T-helper 1 cell treated with Interleukin-12 subunit alpha and Interleukin-12 subunit beta and Interleukin-4 antibody, amounts not matched to agents 30 μg/mL and 1 μg/mL, for 36 hours (primary cell): ENCODE measurements at regions not wholly inside any gene's neighbourhood (a gene's known extent, or its start where the extent isn't known, plus 50 kb on each side); places are given as distances from the start of the nearest gene placed in this dataset.
"Not testable (repeated sequence)": the region's sequence is repeated elsewhere in the genome, so short reads cannot be mapped to it uniquely, and the experiment has no call there.

ENCODE experiments used
- H3K27ac Mint-ChIP-seq: one replicate; pipeline ENCODE4 v1.8.0; 2021; ENCODE audit warnings: mild to moderate bottlenecking, mixed read lengths
- H3K27me3 Mint-ChIP-seq: one replicate; pipeline ENCODE4 v1.8.0; 2021; ENCODE audit warnings: low read depth, mixed read lengths
- H3K36me3 Mint-ChIP-seq: one replicate; pipeline ENCODE4 v1.8.0; 2021; ENCODE audit warnings: low read depth, mixed read lengths
- H3K4me1 Mint-ChIP-seq: one replicate; pipeline ENCODE4 v1.8.0; 2021; ENCODE audit warnings: low read depth, mixed read lengths
- H3K4me3 Mint-ChIP-seq: one replicate; pipeline ENCODE4 v1.8.0; 2021; ENCODE audit warnings: mild to moderate bottlenecking, moderate library complexity, mixed read lengths
- H3K9me3 Mint-ChIP-seq: one replicate; pipeline ENCODE4 v1.8.0; 2021; ENCODE audit warnings: mixed read lengths

GRCh38 chr4:27921231-27921630 is 1060.6 kb downstream of the STIM2 start:
- Mint-ChIP-seq H3K9me3 (no peaks in the 10 kb centered on the region), H3K4me3 (no peak overlapping the region), H3K4me1 (no peaks in the 10 kb centered on the region), H3K36me3 (no peaks in the 10 kb centered on the region), H3K27me3 (no peaks in the 10 kb centered on the region), H3K27ac (no peak overlapping the region)

- no peaks in the 10 kb centered on the region for H3K27me3 Mint-ChIP-seq
- no peaks in the 10 kb centered on the region for H3K9me3 Mint-ChIP-seq
- no peaks in the 10 kb centered on the region for H3K36me3 Mint-ChIP-seq
- H3K4me1 Mint-ChIP-seq: no peaks in the 10 kb centered on the region
- no peak overlapping the region for H3K4me3 Mint-ChIP-seq
- H3K27ac Mint-ChIP-seq: no peak overlapping the region
These were observed 1068.3 kb downstream of the STIM2 start for GRCh38 chr4:27928761-27929540.

DNA sequence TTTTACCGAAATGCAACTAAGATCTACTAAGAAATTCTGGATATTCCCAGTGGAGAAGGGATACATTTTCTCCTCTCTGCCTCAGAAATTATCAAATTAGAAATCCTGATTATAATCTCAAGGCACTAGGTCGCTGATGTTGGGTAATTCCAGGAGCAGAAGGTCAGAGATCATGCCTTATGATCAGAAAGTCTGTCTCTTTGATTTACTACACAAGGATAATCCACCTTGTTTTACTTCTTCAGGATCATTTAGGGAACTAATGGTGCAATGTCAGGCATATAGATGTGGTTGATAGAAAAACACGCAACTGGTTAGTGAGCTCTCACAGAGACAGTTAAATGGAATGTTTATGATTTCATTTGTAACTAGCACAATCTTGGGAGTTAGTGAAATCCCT is 1069.7 kb downstream of the STIM2 start:
- no peaks in the 10 kb centered on the region for H3K9me3 Mint-ChIP-seq
- H3K36me3 Mint-ChIP-seq: no peaks in the 10 kb centered on the region
- no peak overlapping the region for H3K4me3 Mint-ChIP-seq
- no peaks in the 10 kb centered on the region for H3K4me1 Mint-ChIP-seq
- no peak overlapping the region for H3K27ac Mint-ChIP-seq
- H3K27me3 Mint-ChIP-seq: no peaks in the 10 kb centered on the region

- Mint-ChIP-seq H3K27ac (no peak overlapping the region), H3K4me3 (no peak overlapping the region), H3K4me1 (no peaks in the 10 kb centered on the region), H3K9me3 (peaks cover 3% of the 10 kb centered on the region), H3K27me3 (no peaks in the 10 kb centered on the region), H3K36me3 (no peaks in the 10 kb centered on the region)
These were observed 1070.3 kb downstream of the STIM2 start for GRCh38 chr4:27930976-27931375.

DNA sequence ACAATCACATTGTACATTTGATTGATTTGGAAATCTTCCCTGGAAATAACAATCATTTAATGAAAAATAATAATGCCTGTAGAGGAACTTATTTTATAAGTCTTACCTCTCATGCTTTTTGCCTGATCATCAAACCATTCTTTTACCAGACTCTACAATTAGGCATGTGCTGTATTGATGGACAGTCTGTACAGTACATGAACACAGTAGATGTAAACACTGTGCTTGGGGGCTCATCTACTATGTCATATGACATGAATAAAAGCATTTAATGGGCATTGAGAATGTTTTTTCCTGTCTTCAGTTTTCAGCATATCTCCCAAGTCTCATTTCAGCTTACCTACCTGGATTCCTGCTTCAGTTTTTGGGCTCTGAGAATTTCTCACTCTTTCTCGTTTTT is 1070.9 kb downstream of the STIM2 start:
- Mint-ChIP-seq H3K4me3 (no peak overlapping the region), H3K9me3 (peaks cover 3% of the 10 kb centered on the region), H3K4me1 (no peaks in the 10 kb centered on the region), H3K27ac (no peak overlapping the region), H3K27me3 (no peaks in the 10 kb centered on the region), H3K36me3 (no peaks in the 10 kb centered on the region)

GRCh38 chr4:27934871-27935270 is 1074.2 kb downstream of the STIM2 start:
- Mint-ChIP-seq H3K27me3 (no peaks in the 10 kb centered on the region), H3K4me1 (no peaks in the 10 kb centered on the region), H3K9me3 (peaks cover 7% of the 10 kb centered on the region), H3K27ac (no peak overlapping the region), H3K36me3 (no peaks in the 10 kb centered on the region), H3K4me3 (no peak overlapping the region)

GRCh38 chr4:27946799-27947198 is 1086.2 kb downstream of the STIM2 start:
- Mint-ChIP-seq H3K9me3 (peaks cover 5% of the 10 kb centered on the region), H3K4me3 (no peak overlapping the region), H3K27ac (no peak overlapping the region), H3K36me3 (no peaks in the 10 kb centered on the region), H3K4me1 (no peaks in the 10 kb centered on the region), H3K27me3 (no peaks in the 10 kb centered on the region)

GRCh38 chr4:27947302-27947701 is 1086.7 kb downstream of the STIM2 start:
- Mint-ChIP-seq H3K36me3 (no peaks in the 10 kb centered on the region), H3K4me3 (no peak overlapping the region), H3K9me3 (peaks cover 6% of the 10 kb centered on the region), H3K4me1 (no peaks in the 10 kb centered on the region), H3K27me3 (no peaks in the 10 kb centered on the region), H3K27ac (no peak overlapping the region)

GRCh38 chr4:27964095-27964494 is 1103.5 kb downstream of the STIM2 start:
- H3K4me1 Mint-ChIP-seq: no peaks in the 10 kb centered on the region

DNA sequence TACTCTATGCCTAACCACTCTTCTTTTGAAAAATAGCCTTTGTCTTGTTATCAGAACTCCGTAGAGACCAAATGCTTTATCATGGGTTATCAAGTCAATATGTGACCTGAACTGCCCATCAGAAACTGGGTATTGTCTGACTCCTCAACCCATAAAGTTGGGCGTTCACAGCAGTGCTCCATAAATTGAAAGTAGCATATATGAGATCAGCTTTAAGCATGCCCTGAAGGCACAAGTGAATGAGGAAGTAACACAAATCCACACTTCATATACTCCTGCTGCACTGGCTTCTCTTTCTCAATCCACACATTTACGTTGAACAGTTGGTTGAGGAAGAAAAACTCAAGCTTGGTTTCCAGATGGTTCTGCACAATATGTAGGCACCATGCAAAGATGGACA is 1106.0 kb downstream of the STIM2 start:
- Mint-ChIP-seq H3K4me3 (no peak overlapping the region), H3K27me3 (no peaks in the 10 kb centered on the region), H3K4me1 (no peaks in the 10 kb centered on the region), H3K9me3 (peaks cover 7% of the 10 kb centered on the region), H3K27ac (no peak overlapping the region), H3K36me3 (no peaks in the 10 kb centered on the region)

More at GRCh38 chr4:27964095-27964494, 1103.5 kb downstream of the STIM2 start:
- peaks cover 5% of the 10 kb centered on the region for H3K9me3 Mint-ChIP-seq
- H3K27ac Mint-ChIP-seq: no peak overlapping the region
- no peaks in the 10 kb centered on the region for H3K27me3 Mint-ChIP-seq
- H3K4me3 Mint-ChIP-seq: no peak overlapping the region
- no peaks in the 10 kb centered on the region for H3K36me3 Mint-ChIP-seq

GRCh38 chr4:27973056-27973455 is 1112.4 kb downstream of the STIM2 start:
- Mint-ChIP-seq H3K4me1 (no peaks in the 10 kb centered on the region), H3K27ac (no peak overlapping the region), H3K9me3 (peaks cover 22% of the 10 kb centered on the region), H3K27me3 (no peaks in the 10 kb centered on the region), H3K36me3 (no peaks in the 10 kb centered on the region), H3K4me3 (no peak overlapping the region)

DNA sequence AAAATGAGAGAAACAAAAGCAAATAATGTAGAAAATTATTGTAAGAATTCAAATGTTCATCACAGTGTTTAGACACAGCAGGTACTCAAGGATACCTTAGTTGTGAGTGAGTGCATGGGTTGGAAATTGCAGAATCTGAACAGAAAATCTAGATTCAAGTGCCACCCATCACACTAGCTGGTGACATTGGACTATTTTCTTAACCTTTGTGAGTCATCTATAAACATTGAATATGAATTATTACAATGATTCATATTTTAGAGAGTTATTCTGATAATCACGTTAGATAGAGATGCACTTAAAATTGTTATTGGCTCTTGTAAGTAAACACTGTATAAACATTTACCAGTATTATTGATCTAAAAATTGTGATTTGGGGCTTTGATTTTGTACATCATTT is 1113.1 kb downstream of the STIM2 start:
- no peak overlapping the region for H3K4me3 Mint-ChIP-seq
- H3K27me3 Mint-ChIP-seq: no peaks in the 10 kb centered on the region
- H3K9me3 Mint-ChIP-seq: peaks cover 22% of the 10 kb centered on the region
- H3K36me3 Mint-ChIP-seq: no peaks in the 10 kb centered on the region
- H3K27ac Mint-ChIP-seq: no peak overlapping the region
- H3K4me1 Mint-ChIP-seq: no peaks in the 10 kb centered on the region

- peaks cover 26% of the 10 kb centered on the region for H3K9me3 Mint-ChIP-seq
- H3K36me3 Mint-ChIP-seq: no peaks in the 10 kb centered on the region
- H3K27me3 Mint-ChIP-seq: no peaks in the 10 kb centered on the region
- H3K4me1 Mint-ChIP-seq: no peaks in the 10 kb centered on the region
- H3K27ac Mint-ChIP-seq: no peak overlapping the region
- H3K4me3 Mint-ChIP-seq: no peak overlapping the region
These were observed 1113.7 kb downstream of the STIM2 start for GRCh38 chr4:27974339-27974738.

DNA sequence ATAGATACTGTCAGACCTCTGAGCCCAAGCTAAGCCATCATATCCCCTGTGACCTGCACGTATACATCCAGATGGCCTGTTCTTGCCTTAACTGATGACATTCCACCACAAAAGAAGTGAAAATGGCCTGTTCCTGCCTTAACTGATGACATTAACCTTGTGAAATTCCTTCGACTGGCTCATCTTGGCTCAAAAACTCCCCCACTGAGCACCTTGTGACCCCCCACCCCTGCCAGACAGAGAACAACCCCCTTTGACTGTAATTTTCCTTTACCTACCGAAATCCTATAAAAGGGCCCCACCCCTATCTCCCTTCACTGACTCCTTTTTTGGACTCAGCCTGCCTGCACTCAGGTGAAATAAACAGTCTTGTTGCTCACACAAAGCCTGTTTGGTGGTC is 1114.2 kb downstream of the STIM2 start:
- H3K4me1 Mint-ChIP-seq, H3K27ac Mint-ChIP-seq, H3K4me3 Mint-ChIP-seq, H3K36me3 Mint-ChIP-seq, H3K27me3 Mint-ChIP-seq: not testable (repeated sequence)
- H3K9me3 Mint-ChIP-seq: peaks cover 29% of the 10 kb centered on the region

DNA sequence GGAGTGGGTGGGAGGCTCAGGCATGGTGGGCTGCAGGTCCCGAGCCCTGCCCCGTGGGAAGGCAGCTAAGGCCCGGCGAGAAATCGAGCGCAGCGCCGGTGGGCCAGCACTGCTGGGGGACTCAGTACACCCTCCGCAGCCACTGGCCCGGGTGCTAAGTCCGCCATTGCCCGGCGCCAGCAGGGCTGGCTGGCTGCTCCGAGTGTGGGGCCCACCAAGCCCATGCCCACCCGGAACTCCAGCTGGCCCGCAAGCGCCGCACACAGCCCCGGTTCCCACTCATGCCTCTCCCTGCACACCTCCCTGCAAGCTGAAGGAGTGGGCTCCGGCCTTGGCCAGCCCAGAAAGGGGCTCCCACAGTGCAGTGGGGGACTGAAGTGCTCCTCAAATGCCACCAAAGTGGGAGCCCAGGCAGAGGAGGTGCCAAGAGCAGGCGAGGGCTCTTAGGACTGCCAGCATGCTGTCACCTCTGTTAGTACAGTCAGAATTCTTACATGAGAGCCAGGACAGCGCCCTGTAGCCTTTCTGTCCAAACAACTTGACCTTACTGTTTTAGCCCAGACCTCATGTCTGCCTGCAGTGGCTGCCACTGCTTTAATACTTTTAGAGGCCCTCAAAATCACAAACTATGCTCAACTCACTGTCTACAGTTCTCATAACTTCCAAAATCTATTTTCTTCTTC is 1117.9 kb downstream of the STIM2 start:
- H3K27ac Mint-ChIP-seq, H3K4me1 Mint-ChIP-seq, H3K27me3 Mint-ChIP-seq, H3K36me3 Mint-ChIP-seq, H3K4me3 Mint-ChIP-seq: not testable (repeated sequence)
- H3K9me3 Mint-ChIP-seq: peaks cover 33% of the 10 kb centered on the region
